Esophagus (tissue), 2 donors: ENCODE measurements at regions not wholly inside any gene's neighbourhood (a gene's known extent, or its start where the extent isn't known, plus 50 kb on each side); places are given as distances from the start of the nearest gene placed in this dataset.

Source experiments
- H3K27ac ChIP-seq, 2 donors: one replicate each; pipeline ENCODE4 v1.5.1; 2013; ENCODE audit warnings: low read depth in 2 of 2, mild to moderate bottlenecking in 2 of 2, inconsistent platforms in 1 of 2, low read length in 1 of 2, moderate library complexity in 1 of 2
- H3K27me3 ChIP-seq, 2 donors: one replicate each; pipeline ENCODE4 v1.6.1; 2013; ENCODE audit warnings: low read length in 2 of 2, control low read depth in 1 of 2, mild to moderate bottlenecking in 1 of 2; ENCODE audit not compliant: insufficient read depth in 2 of 2, control insufficient read depth in 1 of 2
- H3K36me3 ChIP-seq, 2 donors: one replicate each; pipeline ENCODE4 v1.6.1; 2013; ENCODE audit warnings: low read length in 1 of 2; ENCODE audit not compliant: control insufficient read depth in 2 of 2, insufficient read depth in 2 of 2
- H3K4me1 ChIP-seq, 2 donors: one replicate each; pipeline ENCODE4 v1.6.1; 2013; ENCODE audit warnings: low read length in 1 of 2; ENCODE audit not compliant: control insufficient read depth in 2 of 2, insufficient read depth in 2 of 2
- H3K4me3 ChIP-seq, 2 donors: one replicate each; pipeline ENCODE4 v1.5.1; 2013; ENCODE audit warnings: low read length in 2 of 2, mild to moderate bottlenecking in 2 of 2, low read depth in 1 of 2, moderate library complexity in 1 of 2
- H3K9me3 ChIP-seq, 2 donors: one replicate each; pipeline ENCODE4 v1.6.1; 2013; ENCODE audit warnings: mild to moderate bottlenecking in 2 of 2, low read depth in 1 of 2, low read length in 1 of 2, moderate library complexity in 1 of 2; ENCODE audit not compliant: control insufficient read depth in 2 of 2, insufficient read depth in 1 of 2
- WGBS, 2 donors: extraction: QIAGEN DNeasy Blood & Tissue Kit; methylation state at CpG; one replicate each; pipeline ENCODE4 v1.1.7; 2013; 5-methylcytosine and 5-hydroxymethylcytosine counted together
- donor health status: healthy with polysubstance abuse.
- donor health status: Bipolar disorder and iron deficiency.

GRCh38 chr22:49289822-49290679 lies 537.6 kb downstream of the BRD1 start:
- Histone ChIP-seq H3K4me3 (no peak overlapping the region), H3K27me3 (no peaks in the 10 kb centered on the region), H3K36me3 (no peaks in the 10 kb centered on the region), H3K27ac (no peak overlapping the region), H3K4me1 (no peaks in the 10 kb centered on the region), H3K9me3 (peaks cover 4 to 6% of the 10 kb centered on the region in 2 donors)
- 56 to 63% methylated on average over 24 of the region's 24 CpGs for WGBS, 2 donors

- no peaks in the 10 kb centered on the region for H3K4me1 ChIP-seq
- H3K36me3 ChIP-seq: no peaks in the 10 kb centered on the region
- H3K27me3 ChIP-seq: no peaks in the 10 kb centered on the region
- no peak overlapping the region for H3K27ac ChIP-seq
- peaks cover 0 to 3% of the 10 kb centered on the region in 2 donors for H3K9me3 ChIP-seq
- H3K4me3 ChIP-seq: no peak overlapping the region
- WGBS, 2 donors: 75 to 77% methylated on average over 15 of the region's 15 CpGs
These were observed 541.4 kb downstream of the BRD1 start for GRCh38 chr22:49286181-49286760.

- H3K9me3 ChIP-seq: peaks cover 0 to 3% of the 10 kb centered on the region in 2 donors
- 78 to 81% methylated on average over 15 of the region's 15 CpGs for WGBS, 2 donors
- H3K27ac ChIP-seq: no peak overlapping the region
- no peak overlapping the region for H3K4me3 ChIP-seq
- no peaks in the 10 kb centered on the region for H3K36me3 ChIP-seq
- no peaks in the 10 kb centered on the region for H3K27me3 ChIP-seq
- no peaks in the 10 kb centered on the region for H3K4me1 ChIP-seq
These were observed 542.7 kb downstream of the BRD1 start for GRCh38 chr22:49284931-49285330.

- no peak overlapping the region for H3K27ac ChIP-seq
- H3K4me1 ChIP-seq: no peaks in the 10 kb centered on the region
- H3K9me3 ChIP-seq: peaks cover 0 to 3% of the 10 kb centered on the region in 2 donors
- H3K4me3 ChIP-seq: no peak overlapping the region
- no peaks in the 10 kb centered on the region for H3K36me3 ChIP-seq
- 69% methylated on average over 23 of the region's 23 CpGs for WGBS, 2 donors
- no peaks in the 10 kb centered on the region for H3K27me3 ChIP-seq
These were observed 543.5 kb downstream of the BRD1 start for GRCh38 chr22:49284056-49284784.

GRCh38 chr22:49282596-49282995 lies 545.1 kb downstream of the BRD1 start:
- H3K4me3 ChIP-seq: no peak overlapping the region
- no peaks in the 10 kb centered on the region for H3K27me3 ChIP-seq
- H3K4me1 ChIP-seq: no peaks in the 10 kb centered on the region
- H3K9me3 ChIP-seq: peaks cover 0 to 3% of the 10 kb centered on the region in 2 donors
- H3K27ac ChIP-seq: no peak overlapping the region
- 85 to 93% methylated on average over 12 of the region's 12 CpGs for WGBS, 2 donors
- no peaks in the 10 kb centered on the region for H3K36me3 ChIP-seq

GRCh38 chr22:49281467-49282340 lies 546.0 kb downstream of the BRD1 start:
- peaks cover 0 to 5% of the 10 kb centered on the region in 2 donors for H3K9me3 ChIP-seq
- H3K27ac ChIP-seq: no peak overlapping the region
- 63 to 71% methylated on average over 14 of the region's 14 CpGs for WGBS, 2 donors
- H3K4me3 ChIP-seq: no peak overlapping the region
- no peaks in the 10 kb centered on the region for H3K4me1 ChIP-seq
- H3K36me3 ChIP-seq: no peaks in the 10 kb centered on the region
- H3K27me3 ChIP-seq: no peaks in the 10 kb centered on the region

- peaks cover 0 to 3% of the 10 kb centered on the region in 2 donors for H3K9me3 ChIP-seq
- H3K27ac ChIP-seq: no peak overlapping the region
- H3K27me3 ChIP-seq: no peaks in the 10 kb centered on the region
- H3K36me3 ChIP-seq: no peaks in the 10 kb centered on the region
- no peak overlapping the region for H3K4me3 ChIP-seq
- H3K4me1 ChIP-seq: no peaks in the 10 kb centered on the region
- WGBS, 2 donors: 57 to 58% methylated on average over 9 of the region's 9 CpGs
These were observed 549.3 kb downstream of the BRD1 start for GRCh38 chr22:49278340-49278739.

- H3K27ac ChIP-seq: no peak overlapping the region
- peaks cover 0 to 3% of the 10 kb centered on the region in 2 donors for H3K9me3 ChIP-seq
- H3K4me3 ChIP-seq: no peak overlapping the region
- no peaks in the 10 kb centered on the region for H3K4me1 ChIP-seq
- 77 to 80% methylated on average over 10 of the region's 10 CpGs for WGBS, 2 donors
- H3K36me3 ChIP-seq: no peaks in the 10 kb centered on the region
- H3K27me3 ChIP-seq: no peaks in the 10 kb centered on the region
These were observed 551.1 kb downstream of the BRD1 start for GRCh38 chr22:49276567-49276966.
